SK-N-SH treated with all-trans-retinoic acid at 6 μM for 48 hours (cell line): ENCODE measurements at regions not wholly inside any gene's neighbourhood (a gene's known extent, or its start where the extent isn't known, plus 50 kb on each side); places are given as distances from the start of the nearest gene placed in this dataset.

Source experiments
- ATAC-seq: fragments of 200-7000 bp; cut with Tn5 transposase; 3 replicates; pipeline ENCODE4 v1.9.1; 2020; ENCODE audit warnings: mild to moderate bottlenecking, moderate library complexity
- ARNTL ChIP-seq: fragments of 450-650 bp; formaldehyde crosslinking; IDR thresholded peaks from 2 replicates; pipeline ENCODE4 v1.5.0; 2020; ENCODE audit warnings: low read depth, mild to moderate bottlenecking, moderate library complexity, borderline replicate concordance
- BACH2 ChIP-seq: fragments of 250-450 bp; sonication (Bioruptor Pico); IDR thresholded peaks from 2 replicates; pipeline ENCODE4 v1.9.0; 2021; ENCODE audit warnings: mild to moderate bottlenecking, borderline replicate concordance
- CSDC2 ChIP-seq: fragments of 250-450 bp; sonication (Bioruptor Pico); IDR thresholded peaks from 2 replicates; pipeline ENCODE4 v1.5.0; 2020; ENCODE audit warnings: mild to moderate bottlenecking, moderate library complexity
- ESRRG ChIP-seq: fragments of 250-450 bp; sonication (Bioruptor Pico); IDR thresholded peaks from 2 replicates; pipeline ENCODE4 v1.6.1; 2021; ENCODE audit warnings: mild to moderate bottlenecking
- GLIS3 ChIP-seq: fragments of 250-450 bp; sonication (Bioruptor Pico); IDR thresholded peaks from 2 replicates; pipeline ENCODE4 v1.5.0; 2020; ENCODE audit warnings: mild to moderate bottlenecking, moderate library complexity
- ISL1 ChIP-seq: fragments of 250-450 bp; sonication (Bioruptor Pico); IDR thresholded peaks from 2 replicates; pipeline ENCODE4 v2.1.2; 2022; ENCODE audit warnings: mild to moderate bottlenecking, moderate library complexity
- OSR1 ChIP-seq: fragments of 250-450 bp; sonication (Bioruptor Pico); IDR thresholded peaks from 2 replicates; pipeline ENCODE4 v1.8.0; 2022; ENCODE audit warnings: moderate library complexity, mild to moderate bottlenecking, inconsistent platforms
- PPARA ChIP-seq: fragments of 250-450 bp; sonication (Bioruptor Pico); IDR thresholded peaks from 2 replicates; pipeline ENCODE4 v1.5.0; 2020; ENCODE audit warnings: mild to moderate bottlenecking, borderline replicate concordance
- RARB ChIP-seq: fragments of 250-450 bp; sonication (Bioruptor Pico); IDR thresholded peaks from 2 replicates; pipeline ENCODE4 v1.8.0; 2021; ENCODE audit warnings: mild to moderate bottlenecking, moderate library complexity
- SNAI2 ChIP-seq: fragments of 250-450 bp; sonication (Bioruptor Pico); IDR thresholded peaks from 2 replicates; pipeline ENCODE4 v1.5.0; 2020; ENCODE audit warnings: mild to moderate bottlenecking, moderate library complexity
- TCF4 ChIP-seq: fragments of 250-450 bp; sonication (Bioruptor Pico); IDR thresholded peaks from 2 replicates; pipeline ENCODE4 v1.8.0; 2021; ENCODE audit warnings: mild to moderate bottlenecking, moderate library complexity, borderline replicate concordance
- TOX ChIP-seq: fragments of 250-450 bp; sonication (Bioruptor Pico); IDR thresholded peaks from 2 replicates; pipeline ENCODE4 v1.8.0; 2021; ENCODE audit warnings: mild to moderate bottlenecking, moderate library complexity, borderline replicate concordance
- ZC3H10 ChIP-seq: fragments of 250-450 bp; sonication (Bioruptor Pico); IDR thresholded peaks from 2 replicates; pipeline ENCODE4 v1.5.1; 2021; ENCODE audit warnings: mild to moderate bottlenecking, moderate library complexity
- ZFP3 ChIP-seq: fragments of 250-450 bp; sonication (Bioruptor Pico); IDR thresholded peaks from 2 replicates; pipeline ENCODE4 v1.5.0; 2020; ENCODE audit warnings: mild to moderate bottlenecking, moderate library complexity
- ZNF8 ChIP-seq: fragments of 450-650 bp; formaldehyde crosslinking; IDR thresholded peaks from 2 replicates; pipeline ENCODE4 v1.5.0; 2020; ENCODE audit warnings: mild to moderate bottlenecking, moderate library complexity
- TF ChIP-seq, protein P1 (sequence below): fragments of 250-450 bp; sonication (Bioruptor Pico); IDR thresholded peaks from 2 replicates; pipeline ENCODE4 v1.5.1; 2020; ENCODE audit warnings: low read depth, mild to moderate bottlenecking, moderate library complexity
- TF ChIP-seq, protein P2 (sequence below): fragments of 250-450 bp; sonication (Bioruptor Pico); IDR thresholded peaks from 2 replicates; pipeline ENCODE4 v1.5.0; 2020; ENCODE audit warnings: mild to moderate bottlenecking, moderate library complexity
- TF ChIP-seq, protein P3 (sequence below): fragments of 250-450 bp; sonication (Bioruptor Pico); IDR thresholded peaks from 2 replicates; pipeline ENCODE4 v1.8.0; 2020; ENCODE audit warnings: mild to moderate bottlenecking, moderate library complexity, borderline replicate concordance
- TF ChIP-seq, protein P4 (sequence below): fragments of 250-450 bp; sonication (Bioruptor Pico); IDR thresholded peaks from 2 replicates; pipeline ENCODE4 v1.8.0; 2021; ENCODE audit warnings: low read depth, mild to moderate bottlenecking, moderate library complexity, borderline replicate concordance

DNA sequence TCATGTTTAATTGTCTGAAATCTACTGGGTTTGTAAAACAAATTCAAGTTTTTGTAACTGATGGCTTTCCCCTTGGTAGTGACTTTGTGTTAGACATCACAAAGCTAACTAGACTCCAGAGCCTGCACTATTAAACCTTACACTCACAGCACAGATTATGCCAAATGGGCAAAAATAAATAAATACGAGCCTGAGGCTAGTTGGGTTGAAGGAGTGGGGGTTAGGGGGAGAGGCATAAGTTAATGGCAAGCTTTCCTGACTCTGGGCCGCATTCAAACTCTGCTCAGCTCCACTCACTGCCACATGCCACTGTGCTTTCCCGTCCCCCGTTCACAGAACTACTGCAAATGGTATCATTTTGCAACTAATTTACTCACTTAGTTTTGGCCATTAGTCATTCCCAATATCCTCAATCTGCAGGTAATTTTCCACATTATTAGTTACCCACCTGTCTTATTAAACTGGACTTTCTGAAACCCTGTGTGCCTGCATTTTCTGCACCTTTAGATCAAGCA is 1079.9 kb upstream of the PIK3C3 start (continued):
- TF ChIP-seq GLIS3 (CRISPR knock-in tag) (no peak), ISL1 (CRISPR knock-in tag) (no peak), TCF4 (CRISPR knock-in tag) (no peak), RARB (no peak), ZNF8 (no peak), ZFP3 (no peak), CSDC2 (no peak), TOX (no peak)
- TF ChIP-seq, protein P1, sequence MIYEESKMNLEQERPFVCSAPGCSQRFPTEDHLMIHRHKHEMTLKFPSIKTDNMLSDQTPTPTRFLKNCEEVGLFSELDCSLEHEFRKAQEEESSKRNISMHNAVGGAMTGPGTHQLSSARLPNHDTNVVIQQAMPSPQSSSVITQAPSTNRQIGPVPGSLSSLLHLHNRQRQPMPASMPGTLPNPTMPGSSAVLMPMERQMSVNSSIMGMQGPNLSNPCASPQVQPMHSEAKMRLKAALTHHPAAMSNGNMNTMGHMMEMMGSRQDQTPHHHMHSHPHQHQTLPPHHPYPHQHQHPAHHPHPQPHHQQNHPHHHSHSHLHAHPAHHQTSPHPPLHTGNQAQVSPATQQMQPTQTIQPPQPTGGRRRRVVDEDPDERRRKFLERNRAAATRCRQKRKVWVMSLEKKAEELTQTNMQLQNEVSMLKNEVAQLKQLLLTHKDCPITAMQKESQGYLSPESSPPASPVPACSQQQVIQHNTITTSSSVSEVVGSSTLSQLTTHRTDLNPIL (CRISPR knock-in tag), result no peak

DNA sequence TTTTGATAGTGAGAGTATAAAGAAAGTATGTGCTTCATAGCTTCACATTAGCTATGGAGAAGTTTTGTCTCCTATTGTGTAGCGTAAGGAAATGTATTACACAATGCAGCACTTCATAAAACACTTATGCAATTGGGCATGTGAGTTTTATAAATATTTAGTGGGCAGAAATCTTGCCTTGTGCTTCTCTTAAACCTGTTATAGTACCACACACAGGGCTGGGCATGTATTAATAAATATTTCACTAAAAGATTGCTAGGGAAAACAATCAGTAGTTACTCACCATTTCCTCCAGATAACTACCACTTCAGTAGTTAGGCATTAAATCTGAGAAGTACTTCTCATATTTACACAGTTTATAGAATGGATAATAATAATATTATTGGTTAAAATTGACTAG is 1080.8 kb upstream of the PIK3C3 start:
- TF ChIP-seq, protein P2, sequence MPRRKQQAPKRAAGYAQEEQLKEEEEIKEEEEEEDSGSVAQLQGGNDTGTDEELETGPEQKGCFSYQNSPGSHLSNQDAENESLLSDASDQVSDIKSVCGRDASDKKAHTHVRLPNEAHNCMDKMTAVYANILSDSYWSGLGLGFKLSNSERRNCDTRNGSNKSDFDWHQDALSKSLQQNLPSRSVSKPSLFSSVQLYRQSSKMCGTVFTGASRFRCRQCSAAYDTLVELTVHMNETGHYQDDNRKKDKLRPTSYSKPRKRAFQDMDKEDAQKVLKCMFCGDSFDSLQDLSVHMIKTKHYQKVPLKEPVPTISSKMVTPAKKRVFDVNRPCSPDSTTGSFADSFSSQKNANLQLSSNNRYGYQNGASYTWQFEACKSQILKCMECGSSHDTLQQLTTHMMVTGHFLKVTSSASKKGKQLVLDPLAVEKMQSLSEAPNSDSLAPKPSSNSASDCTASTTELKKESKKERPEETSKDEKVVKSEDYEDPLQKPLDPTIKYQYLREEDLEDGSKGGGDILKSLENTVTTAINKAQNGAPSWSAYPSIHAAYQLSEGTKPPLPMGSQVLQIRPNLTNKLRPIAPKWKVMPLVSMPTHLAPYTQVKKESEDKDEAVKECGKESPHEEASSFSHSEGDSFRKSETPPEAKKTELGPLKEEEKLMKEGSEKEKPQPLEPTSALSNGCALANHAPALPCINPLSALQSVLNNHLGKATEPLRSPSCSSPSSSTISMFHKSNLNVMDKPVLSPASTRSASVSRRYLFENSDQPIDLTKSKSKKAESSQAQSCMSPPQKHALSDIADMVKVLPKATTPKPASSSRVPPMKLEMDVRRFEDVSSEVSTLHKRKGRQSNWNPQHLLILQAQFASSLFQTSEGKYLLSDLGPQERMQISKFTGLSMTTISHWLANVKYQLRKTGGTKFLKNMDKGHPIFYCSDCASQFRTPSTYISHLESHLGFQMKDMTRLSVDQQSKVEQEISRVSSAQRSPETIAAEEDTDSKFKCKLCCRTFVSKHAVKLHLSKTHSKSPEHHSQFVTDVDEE, result no peak
- TF ChIP-seq TCF4 (CRISPR knock-in tag), result no peak
- no peak for TF ChIP-seq TOX
- ATAC-seq, result no peak

DNA sequence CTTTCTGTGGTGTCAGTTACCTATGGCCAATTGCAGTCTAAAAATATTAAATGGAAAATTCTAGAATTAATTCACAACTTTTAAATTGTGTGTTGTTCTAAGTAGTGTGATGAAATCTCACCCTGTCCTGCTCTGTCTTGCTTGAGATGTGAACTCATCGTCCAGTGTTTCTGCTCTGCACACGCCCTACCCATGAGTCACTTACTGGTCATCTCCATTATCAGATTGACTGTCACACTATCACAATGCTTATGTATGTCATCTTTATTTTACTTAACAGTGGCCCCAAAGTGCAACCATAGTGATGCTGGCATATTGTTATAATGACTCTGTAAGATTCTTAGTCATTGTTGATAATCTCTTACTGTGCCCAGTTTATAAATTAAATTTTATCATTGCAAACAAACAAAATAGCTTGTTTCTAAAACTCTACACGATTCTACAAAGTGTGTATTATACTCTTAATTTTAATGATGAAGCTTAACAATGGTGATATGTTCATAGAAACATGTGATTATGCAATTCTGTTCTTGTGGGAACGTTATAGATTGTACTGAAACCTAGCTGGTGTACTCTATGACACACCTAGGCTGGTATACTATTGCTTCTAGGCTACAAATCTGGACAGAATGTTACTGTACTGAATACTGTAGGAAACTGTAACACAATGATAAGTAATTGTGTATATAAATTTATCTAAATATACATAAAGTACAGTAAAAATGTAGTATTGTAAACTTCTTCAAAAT is 1086.8 kb upstream of the PIK3C3 start:
- TF ChIP-seq, protein P1 (CRISPR knock-in tag), result peak; percentile 43; the same call in 1 of the 2 replicates
- TF ChIP-seq CSDC2, result no peak
- TF ChIP-seq, protein P3, sequence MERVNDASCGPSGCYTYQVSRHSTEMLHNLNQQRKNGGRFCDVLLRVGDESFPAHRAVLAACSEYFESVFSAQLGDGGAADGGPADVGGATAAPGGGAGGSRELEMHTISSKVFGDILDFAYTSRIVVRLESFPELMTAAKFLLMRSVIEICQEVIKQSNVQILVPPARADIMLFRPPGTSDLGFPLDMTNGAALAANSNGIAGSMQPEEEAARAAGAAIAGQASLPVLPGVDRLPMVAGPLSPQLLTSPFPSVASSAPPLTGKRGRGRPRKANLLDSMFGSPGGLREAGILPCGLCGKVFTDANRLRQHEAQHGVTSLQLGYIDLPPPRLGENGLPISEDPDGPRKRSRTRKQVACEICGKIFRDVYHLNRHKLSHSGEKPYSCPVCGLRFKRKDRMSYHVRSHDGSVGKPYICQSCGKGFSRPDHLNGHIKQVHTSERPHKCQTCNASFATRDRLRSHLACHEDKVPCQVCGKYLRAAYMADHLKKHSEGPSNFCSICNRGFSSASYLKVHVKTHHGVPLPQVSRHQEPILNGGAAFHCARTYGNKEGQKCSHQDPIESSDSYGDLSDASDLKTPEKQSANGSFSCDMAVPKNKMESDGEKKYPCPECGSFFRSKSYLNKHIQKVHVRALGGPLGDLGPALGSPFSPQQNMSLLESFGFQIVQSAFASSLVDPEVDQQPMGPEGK, result 0 out of 2 replicates have a peak, but pooled peaks have one; percentile 31
- TF ChIP-seq ISL1 (CRISPR knock-in tag), result peak; percentile 90
- peak; percentile 53; the same call in 1 of the 2 replicates for TF ChIP-seq TOX
- no peak for TF ChIP-seq ZC3H10 (CRISPR knock-in tag)
- ATAC-seq, result peak; percentile 96

DNA sequence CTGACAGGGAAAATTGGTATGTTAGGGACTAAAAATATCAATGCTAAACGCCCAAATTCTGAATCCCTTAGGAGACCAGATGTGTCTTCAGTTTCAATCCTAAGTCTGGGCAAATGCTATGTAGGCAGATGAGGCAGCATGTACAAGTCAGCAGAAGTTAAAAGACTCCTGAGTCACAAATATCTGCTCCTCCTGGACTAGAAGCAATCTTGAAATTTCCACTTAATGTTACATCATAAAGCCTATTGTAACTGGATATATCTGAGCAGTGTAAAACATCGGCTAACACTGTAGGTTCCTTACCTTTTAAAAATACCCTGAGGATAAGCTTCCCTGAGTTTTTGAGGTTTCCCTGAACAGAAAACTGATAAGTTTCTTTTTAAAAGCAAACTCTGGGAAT is 1087.6 kb upstream of the PIK3C3 start:
- peak; percentile 83 for ATAC-seq
- TF ChIP-seq, protein P3, result no peak
- no peak for TF ChIP-seq BACH2
- no peak for TF ChIP-seq TCF4 (CRISPR knock-in tag)
- no peak for TF ChIP-seq ZC3H10 (CRISPR knock-in tag)
- TF ChIP-seq SNAI2 (CRISPR knock-in tag), result no peak
- TF ChIP-seq OSR1 (CRISPR knock-in tag), result no peak
- no peak for TF ChIP-seq RARB
- TF ChIP-seq, protein P4, sequence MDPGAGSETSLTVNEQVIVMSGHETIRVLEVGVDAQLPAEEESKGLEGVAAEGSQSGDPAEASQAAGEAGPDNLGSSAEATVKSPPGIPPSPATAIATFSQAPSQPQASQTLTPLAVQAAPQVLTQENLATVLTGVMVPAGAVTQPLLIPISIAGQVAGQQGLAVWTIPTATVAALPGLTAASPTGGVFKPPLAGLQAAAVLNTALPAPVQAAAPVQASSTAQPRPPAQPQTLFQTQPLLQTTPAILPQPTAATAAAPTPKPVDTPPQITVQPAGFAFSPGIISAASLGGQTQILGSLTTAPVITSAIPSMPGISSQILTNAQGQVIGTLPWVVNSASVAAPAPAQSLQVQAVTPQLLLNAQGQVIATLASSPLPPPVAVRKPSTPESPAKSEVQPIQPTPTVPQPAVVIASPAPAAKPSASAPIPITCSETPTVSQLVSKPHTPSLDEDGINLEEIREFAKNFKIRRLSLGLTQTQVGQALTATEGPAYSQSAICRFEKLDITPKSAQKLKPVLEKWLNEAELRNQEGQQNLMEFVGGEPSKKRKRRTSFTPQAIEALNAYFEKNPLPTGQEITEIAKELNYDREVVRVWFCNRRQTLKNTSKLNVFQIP (CRISPR knock-in tag), result no peak
- no peak for TF ChIP-seq ZNF8
- TF ChIP-seq PPARA (CRISPR knock-in tag), result no peak
- TF ChIP-seq ESRRG (CRISPR knock-in tag), result no peak
- no peak for TF ChIP-seq ZFP3
- TF ChIP-seq ISL1 (CRISPR knock-in tag), result no peak
- TF ChIP-seq, protein P2, result no peak
- TF ChIP-seq TOX, result no peak
- no peak for TF ChIP-seq ARNTL
